ENCODE measurements at regions not wholly inside any gene's neighbourhood (a gene's known extent, or its start where the extent isn't known, plus 50 kb on each side); places are given as distances from the start of the nearest gene placed in this dataset.

GRCh38 chr2:103739921-103740320 is 978.1 kb downstream of the TMEM182 start:
- TF ChIP-seq, protein P1, sequence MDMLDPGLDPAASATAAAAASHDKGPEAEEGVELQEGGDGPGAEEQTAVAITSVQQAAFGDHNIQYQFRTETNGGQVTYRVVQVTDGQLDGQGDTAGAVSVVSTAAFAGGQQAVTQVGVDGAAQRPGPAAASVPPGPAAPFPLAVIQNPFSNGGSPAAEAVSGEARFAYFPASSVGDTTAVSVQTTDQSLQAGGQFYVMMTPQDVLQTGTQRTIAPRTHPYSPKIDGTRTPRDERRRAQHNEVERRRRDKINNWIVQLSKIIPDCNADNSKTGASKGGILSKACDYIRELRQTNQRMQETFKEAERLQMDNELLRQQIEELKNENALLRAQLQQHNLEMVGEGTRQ (IDR thresholded peaks at IDR 0.05) = no peak
- TF ChIP-seq POLR2A (IDR thresholded peaks at IDR 0.05; ENCODE audit: low read length) (no peak), CTCF (IDR thresholded peaks at IDR 0.05) (no peak), MAX (IDR thresholded peaks at IDR 0.05) (no peak), KDM5A (IDR thresholded peaks at IDR 0.05) (no peak), KDM1A (IDR thresholded peaks at IDR 0.05; ENCODE audit: low read depth) (no peak), EP300 (IDR thresholded peaks at IDR 0.05) (no peak), RFX5 (IDR thresholded peaks at IDR 0.05) (no peak), MAFK (IDR thresholded peaks at IDR 0.05; ENCODE audit: partially characterized antibody) (no peak), POLR2AphosphoS2 (conservative IDR thresholded peaks at IDR 0.05; ENCODE audit: low read length) (no peak), REST (IDR thresholded peaks at IDR 0.05) (no peak), FOXS1 (CRISPR knock-in tag; IDR thresholded peaks at IDR 0.05) (no peak), NFE2L2 (conservative IDR thresholded peaks at IDR 0.05; ENCODE audit: low read length) (no peak)
